HG03159 (cell line): ENCODE measurements at regions not wholly inside any gene's neighbourhood (a gene's known extent, or its start where the extent isn't known, plus 50 kb on each side); places are given as distances from the start of the nearest gene placed in this dataset.
"Not testable (repeated sequence)": the region's sequence is repeated elsewhere in the genome, so short reads cannot be mapped to it uniquely, and the experiment has no call there.

ENCODE experiments used
- ATAC-seq: cut with Tn5 transposase; IDR thresholded peaks from one replicate; pipeline ENCODE4 v1.9.1; 2021; ENCODE audit warnings: mild to moderate bottlenecking, moderate library complexity; ENCODE audit not compliant: unreplicated experiment

- no peak for ATAC-seq
Measured at GRCh38 chr3:62926494-62926893, 51.3 kb upstream of the CADPS start.

- ATAC-seq: no peak
Measured at GRCh38 chr3:62928256-62928655, 53.0 kb upstream of the CADPS start.

- no peak for ATAC-seq
Measured at GRCh38 chr3:62929771-62930170, 54.6 kb upstream of the CADPS start.

GRCh38 chr3:62935793-62936192 lies 60.6 kb upstream of the CADPS start:
- ATAC-seq: no peak

GRCh38 chr3:62936626-62937254 lies 61.5 kb upstream of the CADPS start:
- ATAC-seq: no peak

- ATAC-seq: no peak
Measured at GRCh38 chr3:62938583-62938982, 63.4 kb upstream of the CADPS start.

GRCh38 chr3:62939707-62940106 lies 64.5 kb upstream of the CADPS start:
- no peak for ATAC-seq

- no peak for ATAC-seq
Measured at GRCh38 chr3:62940771-62941563, 65.8 kb upstream of the CADPS start.

- no peak for ATAC-seq
Measured at GRCh38 chr3:62942227-62942626, 67.0 kb upstream of the CADPS start.

- no peak for ATAC-seq
Measured at GRCh38 chr3:62942764-62943163, 67.5 kb upstream of the CADPS start.

GRCh38 chr3:62948921-62949320 lies 73.7 kb upstream of the CADPS start:
- no peak for ATAC-seq

GRCh38 chr3:62950210-62950609 lies 75.0 kb upstream of the CADPS start:
- no peak for ATAC-seq

GRCh38 chr3:62951037-62951613 lies 75.9 kb upstream of the CADPS start:
- no peak for ATAC-seq

GRCh38 chr3:62951880-62952279 lies 76.7 kb upstream of the CADPS start:
- not testable (repeated sequence) for ATAC-seq

GRCh38 chr3:62954580-62954979 lies 79.4 kb upstream of the CADPS start:
- peak; percentile 97 for ATAC-seq

- no peak for ATAC-seq
Measured at GRCh38 chr3:62955126-62955525, 79.9 kb upstream of the CADPS start.

GRCh38 chr3:62956411-62956810 lies 81.2 kb upstream of the CADPS start:
- ATAC-seq: no peak

- ATAC-seq: no peak
Measured at GRCh38 chr3:62961874-62962556, 86.8 kb upstream of the CADPS start.

GRCh38 chr3:62962714-62963113 lies 87.5 kb upstream of the CADPS start:
- ATAC-seq: no peak

GRCh38 chr3:62965311-62965710 lies 90.1 kb upstream of the CADPS start:
- ATAC-seq: no peak

GRCh38 chr3:62968128-62968527 lies 92.9 kb upstream of the CADPS start:
- no peak for ATAC-seq

- no peak for ATAC-seq
Measured at GRCh38 chr3:62970648-62971047, 95.4 kb upstream of the CADPS start.
